Duodenal mucosa (tissue), 2 donors: ENCODE measurements at regions not wholly inside any gene's neighbourhood (a gene's known extent, or its start where the extent isn't known, plus 50 kb on each side); places are given as distances from the start of the nearest gene placed in this dataset.
"Not testable (repeated sequence)": the region's sequence is repeated elsewhere in the genome, so short reads cannot be mapped to it uniquely, and the experiment has no call there.

ENCODE experiments used
- H3K27ac ChIP-seq: one replicate; pipeline ENCODE4 v1.7.0; 2013; ENCODE audit warnings: low read depth, low read length
- H3K27me3 ChIP-seq, 2 donors: one replicate each; pipeline ENCODE4 v1.7.0; 2013; ENCODE audit warnings: low read length in 2 of 2, control low read depth in 1 of 2; ENCODE audit not compliant: insufficient read depth in 2 of 2, control insufficient read depth in 1 of 2
- H3K36me3 ChIP-seq, 2 donors: one replicate each; pipeline ENCODE4 v1.7.0; 2013; ENCODE audit warnings: low read length in 2 of 2, control low read depth in 1 of 2; ENCODE audit not compliant: insufficient read depth in 2 of 2, control insufficient read depth in 1 of 2
- H3K4me1 ChIP-seq, 2 donors: one replicate each; pipeline ENCODE4 v1.7.0; 2013; ENCODE audit warnings: low read length in 2 of 2, control low read depth in 1 of 2; ENCODE audit not compliant: insufficient read depth in 2 of 2, control insufficient read depth in 1 of 2
- H3K4me3 ChIP-seq, 2 donors: one replicate each; pipeline ENCODE4 v1.7.0; 2013; ENCODE audit warnings: low read length in 2 of 2, low read depth in 1 of 2
- H3K9ac ChIP-seq, 2 donors: one replicate each; pipeline ENCODE4 v1.7.0; 2013; ENCODE audit warnings: low read length in 2 of 2, low read depth in 1 of 2
- H3K9me3 ChIP-seq, 2 donors: one replicate each; pipeline ENCODE4 v1.7.0; 2013; ENCODE audit warnings: low read length in 2 of 2, control low read depth in 1 of 2; ENCODE audit not compliant: control insufficient read depth in 1 of 2

DNA sequence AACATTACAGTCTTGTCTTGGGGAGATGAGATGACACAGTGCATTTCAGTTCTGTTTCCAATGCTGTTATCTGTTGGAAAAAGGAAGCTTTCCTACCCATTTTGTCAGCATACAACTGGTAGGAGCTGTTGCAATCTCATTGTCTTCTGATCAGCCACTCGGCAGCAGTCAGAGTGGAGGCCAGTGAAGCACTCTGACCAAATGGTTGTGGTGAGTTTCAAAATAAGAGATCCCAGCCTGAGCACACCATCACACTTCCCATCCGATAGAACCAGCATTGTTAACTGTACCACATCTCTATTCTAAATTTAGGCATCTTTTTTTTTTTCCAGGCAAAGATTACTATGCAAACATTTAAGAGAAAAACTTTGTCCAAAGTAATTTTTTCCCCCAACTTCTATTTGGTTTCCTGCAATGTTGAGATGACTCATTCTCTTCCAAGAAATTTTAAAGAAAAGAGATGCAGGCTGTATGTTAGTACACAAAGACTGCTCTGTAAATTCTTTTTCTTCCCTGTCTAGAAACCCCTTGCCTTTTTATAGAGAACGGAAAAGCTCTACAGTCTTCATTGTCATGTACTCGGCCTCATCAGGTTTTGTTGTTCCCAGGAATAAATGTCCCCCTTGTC, 90.0 kb upstream of the IKBKE start:
- not testable (repeated sequence) for H3K9ac ChIP-seq, H3K9me3 ChIP-seq, H3K4me1 ChIP-seq, H3K27me3 ChIP-seq, H3K36me3 ChIP-seq, H3K27ac ChIP-seq, H3K4me3 ChIP-seq

DNA sequence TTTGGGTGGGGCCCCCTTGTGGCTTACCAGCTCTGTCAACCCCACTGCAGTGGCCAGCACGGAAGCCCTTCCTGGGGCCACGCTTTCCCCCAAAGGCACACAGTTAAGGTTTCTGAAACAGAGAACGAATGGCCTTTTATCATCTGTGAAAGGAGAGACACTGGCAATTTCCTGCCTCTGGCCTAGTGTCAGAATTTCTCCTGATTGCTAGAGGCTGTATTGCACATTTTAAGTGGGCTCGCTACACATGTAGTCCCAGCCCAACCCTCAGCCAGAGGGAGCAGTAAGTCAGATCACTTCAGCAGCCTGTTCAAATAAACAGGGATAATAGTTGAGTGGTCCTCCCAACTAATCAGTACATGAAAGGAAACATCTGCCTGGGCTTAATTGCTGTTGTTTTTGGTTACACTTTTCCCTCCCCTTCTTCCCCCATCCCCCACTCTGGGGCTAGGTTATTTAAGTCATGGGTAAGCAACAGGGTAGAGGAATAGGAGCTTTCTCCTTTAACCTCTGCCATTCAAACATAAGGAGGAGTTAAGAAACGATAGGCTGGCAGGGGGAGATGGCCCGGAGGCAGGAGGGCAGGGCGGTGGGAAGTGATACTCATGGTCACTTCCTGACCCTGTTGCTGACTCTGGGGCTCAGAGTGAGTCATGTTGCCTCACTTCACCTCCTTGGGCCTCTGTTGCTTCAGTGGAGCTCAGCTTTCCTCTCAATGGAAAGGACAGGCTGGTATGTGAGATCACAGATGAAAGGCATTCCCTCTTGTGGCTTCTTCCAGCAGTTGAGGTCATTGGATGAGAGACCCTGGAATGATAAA, 89.3 kb upstream of the IKBKE start:
- not testable (repeated sequence) for H3K9ac ChIP-seq, H3K9me3 ChIP-seq, H3K36me3 ChIP-seq, H3K27me3 ChIP-seq, H3K4me1 ChIP-seq, H3K4me3 ChIP-seq
- peak overlapping the region; percentile 32 for H3K27ac ChIP-seq

DNA sequence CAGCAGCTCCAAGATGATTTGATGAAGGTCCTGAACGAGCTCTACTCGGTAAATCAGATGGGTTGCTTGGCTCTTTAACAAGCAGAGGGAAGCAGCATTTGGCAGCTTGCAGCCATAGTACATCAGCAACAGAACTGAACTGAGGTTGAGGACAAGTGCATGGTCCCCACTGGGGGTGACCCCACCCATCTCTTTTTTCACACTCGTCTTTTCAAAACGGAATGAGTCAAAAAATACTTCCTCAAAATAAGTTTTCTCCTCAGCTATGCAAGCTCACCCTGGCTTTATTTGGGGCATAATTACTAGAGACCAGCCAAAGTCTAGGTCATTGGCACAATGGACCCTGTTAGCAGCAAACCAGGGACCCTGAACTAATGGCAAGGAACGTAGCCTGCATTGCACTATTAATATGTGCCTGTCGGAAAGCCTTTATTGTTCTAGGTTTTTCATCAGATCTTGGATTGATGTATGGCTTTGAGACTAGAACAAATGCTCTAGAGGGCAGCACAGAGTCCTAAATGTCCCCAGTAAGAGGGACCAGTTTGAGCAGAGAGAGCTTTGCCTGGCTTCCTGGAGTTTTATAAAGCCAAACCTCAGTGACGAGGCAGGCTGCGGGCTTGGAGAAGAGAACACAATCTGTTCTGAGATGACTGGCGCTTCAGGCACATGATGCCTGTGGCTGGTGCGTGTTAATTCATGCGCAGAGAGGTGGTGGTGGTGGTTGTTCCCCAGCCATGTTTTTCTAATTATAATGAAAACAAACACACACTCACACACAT, 86.1 kb upstream of the IKBKE start:
- H3K27me3 ChIP-seq, H3K9me3 ChIP-seq, H3K4me3 ChIP-seq, H3K27ac ChIP-seq, H3K4me1 ChIP-seq, H3K9ac ChIP-seq, H3K36me3 ChIP-seq: not testable (repeated sequence)

DNA sequence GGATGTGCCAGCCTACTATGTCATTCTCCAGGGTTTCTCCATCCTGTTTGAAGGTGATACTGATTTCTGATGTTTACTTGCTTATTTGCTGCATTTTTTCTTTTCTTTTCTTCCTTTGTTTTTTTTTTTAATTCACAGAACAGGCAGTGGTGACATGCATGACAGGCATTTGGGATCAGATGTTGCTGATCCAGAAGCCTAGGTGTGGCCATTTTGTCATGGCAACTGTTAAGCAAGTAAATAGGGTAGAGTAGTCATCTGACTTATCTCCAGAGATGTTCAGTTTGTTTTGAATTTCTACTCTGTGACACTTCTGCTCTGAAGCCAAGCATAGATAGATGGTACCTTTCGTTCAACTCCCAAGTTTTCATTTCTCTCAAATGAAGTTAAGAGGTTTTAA, 85.4 kb upstream of the IKBKE start:
- not testable (repeated sequence) for H3K27me3 ChIP-seq, H3K4me3 ChIP-seq, H3K27ac ChIP-seq, H3K36me3 ChIP-seq, H3K9ac ChIP-seq, H3K4me1 ChIP-seq, H3K9me3 ChIP-seq

DNA sequence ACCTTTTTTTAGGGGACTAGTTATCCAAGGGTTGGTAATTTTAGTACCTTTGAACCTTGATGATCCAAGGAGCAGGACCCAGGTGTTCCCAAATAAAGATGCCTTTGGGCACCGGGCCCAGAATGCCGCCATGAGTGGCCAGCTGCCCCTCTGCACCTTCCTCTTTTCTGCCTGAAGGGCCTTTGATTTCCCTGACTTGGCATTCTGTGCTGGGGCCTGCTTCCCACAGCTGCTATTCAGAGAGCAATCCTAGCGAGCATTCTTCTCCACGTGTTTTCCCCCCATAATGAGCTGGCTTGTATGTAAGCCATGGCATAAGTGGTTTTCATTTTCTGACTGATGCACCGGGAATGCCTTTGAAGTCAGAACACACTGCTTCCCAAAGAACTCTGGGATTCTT, 82.6 kb upstream of the IKBKE start:
- H3K36me3 ChIP-seq, H3K4me1 ChIP-seq, H3K27me3 ChIP-seq, H3K9ac ChIP-seq, H3K4me3 ChIP-seq, H3K27ac ChIP-seq, H3K9me3 ChIP-seq: not testable (repeated sequence)

DNA sequence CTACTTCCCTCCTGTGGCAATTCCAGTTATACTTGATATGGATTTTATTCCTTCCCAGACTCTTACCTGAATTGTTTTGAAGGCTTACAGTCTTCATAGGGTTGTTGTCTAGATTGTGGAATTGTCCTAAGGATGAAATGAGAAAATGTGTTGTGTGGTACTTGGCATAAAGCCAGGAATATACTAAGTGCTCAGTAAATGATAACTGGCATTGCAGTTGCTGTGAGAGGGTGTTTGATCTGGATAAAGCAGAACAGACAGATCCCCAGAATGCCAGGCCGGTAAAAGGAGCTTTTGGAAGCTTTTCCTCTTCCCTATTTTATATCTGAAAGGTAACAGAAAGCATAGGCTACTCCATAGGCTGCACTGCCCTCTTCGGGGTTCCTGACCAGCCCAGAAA, 78.4 kb upstream of the IKBKE start:
- not testable (repeated sequence) for H3K27ac ChIP-seq, H3K36me3 ChIP-seq, H3K27me3 ChIP-seq, H3K9ac ChIP-seq, H3K4me3 ChIP-seq, H3K9me3 ChIP-seq, H3K4me1 ChIP-seq

DNA sequence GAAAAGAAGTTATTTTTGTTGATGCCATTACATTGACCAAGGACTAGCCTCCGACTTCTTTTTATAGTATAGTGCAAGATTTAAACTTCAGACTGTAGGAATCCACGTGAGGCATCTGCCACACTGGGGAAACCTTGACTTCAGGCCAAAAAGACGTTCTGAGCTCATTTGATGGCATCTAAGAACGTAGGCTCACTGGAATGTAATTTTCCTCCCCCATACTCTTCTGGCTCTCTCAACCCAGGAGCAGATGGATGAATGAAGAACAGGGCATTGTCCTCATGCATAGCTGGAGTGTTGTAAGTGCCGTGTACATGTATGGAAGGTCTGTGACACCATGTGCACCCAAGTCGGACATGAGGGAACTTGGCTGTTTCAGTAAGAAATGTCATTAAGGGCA, 72.8 kb upstream of the IKBKE start:
- not testable (repeated sequence) for H3K27ac ChIP-seq, H3K27me3 ChIP-seq, H3K36me3 ChIP-seq, H3K9ac ChIP-seq, H3K4me1 ChIP-seq, H3K4me3 ChIP-seq, H3K9me3 ChIP-seq

DNA sequence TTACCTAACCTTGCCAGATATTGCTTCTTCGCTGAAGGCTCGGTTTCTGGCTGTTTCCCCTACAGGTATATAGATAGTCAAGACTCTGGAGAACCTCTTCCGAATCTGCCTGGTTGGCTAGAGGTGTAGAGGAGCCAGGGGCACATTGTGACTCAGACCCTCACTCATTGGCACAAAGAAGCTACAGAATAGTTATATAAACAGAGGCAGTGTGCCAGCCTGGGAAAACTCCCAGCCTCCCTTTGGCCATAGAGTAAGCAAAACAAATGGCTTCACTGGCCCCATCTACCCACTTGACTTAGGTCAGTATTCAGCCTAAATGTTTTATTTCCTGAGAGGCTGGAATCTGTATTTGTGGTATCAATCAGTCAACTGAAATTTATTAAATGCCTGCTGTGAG, 72.0 kb upstream of the IKBKE start:
- H3K27me3 ChIP-seq, H3K4me1 ChIP-seq, H3K4me3 ChIP-seq: not testable (repeated sequence)

DNA sequence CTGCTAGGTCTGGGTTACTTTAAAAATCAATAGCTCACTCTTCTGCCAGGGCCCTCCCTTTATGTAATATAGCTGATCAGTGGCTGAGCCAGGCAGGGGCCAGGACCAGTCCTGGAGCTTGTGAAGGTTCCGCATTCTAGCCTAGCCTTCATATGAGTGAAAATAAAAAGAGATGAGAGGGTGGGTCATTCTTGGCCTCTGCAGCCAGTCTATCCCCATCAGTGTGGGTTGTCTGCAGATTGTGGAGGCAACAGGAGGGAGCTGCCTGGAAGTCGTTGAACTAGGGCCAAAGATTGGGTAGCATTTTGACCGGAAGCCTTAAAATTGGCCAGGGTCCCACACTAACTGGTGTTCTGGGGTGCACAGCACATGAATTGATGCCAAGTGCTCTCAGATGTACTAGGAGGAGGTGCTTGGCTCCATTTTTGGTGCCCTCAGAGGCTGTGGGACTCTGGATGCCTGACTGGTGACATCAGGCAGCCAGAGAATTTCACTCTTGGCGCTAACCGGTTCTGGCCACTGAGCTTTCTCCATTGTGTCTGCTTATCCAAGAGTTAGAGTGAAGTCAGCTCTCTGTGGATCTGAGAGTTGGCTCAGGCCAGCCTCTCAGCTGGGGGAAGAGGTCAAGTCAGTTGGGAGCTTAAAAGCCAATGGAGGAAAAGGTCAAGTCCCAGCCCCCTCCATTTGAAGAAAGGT, 66.5 kb upstream of the IKBKE start:
- not testable (repeated sequence) for H3K9ac ChIP-seq, H3K4me3 ChIP-seq, H3K9me3 ChIP-seq, H3K36me3 ChIP-seq, H3K27ac ChIP-seq, H3K4me1 ChIP-seq, H3K27me3 ChIP-seq

More for the DNA sequence above, 72.0 kb upstream of the IKBKE start:
- H3K36me3 ChIP-seq, H3K9ac ChIP-seq, H3K27ac ChIP-seq, H3K9me3 ChIP-seq: not testable (repeated sequence)
